SK-N-SH (cell line): ENCODE measurements at regions not wholly inside any gene's neighbourhood (a gene's known extent, or its start where the extent isn't known, plus 50 kb on each side); places are given as distances from the start of the nearest gene placed in this dataset.

Source experiments
- CTCF ChIA-PET: fragments of 300-600, 350-600 bp; formaldehyde crosslinking; extraction: SDS; loops from one replicate; lab custom pipeline; 2021; lab: Yijun Ruan, JAX
- POLR2A ChIA-PET: fragments of 350-600 bp; sonication (Branson Sonifier 250); formaldehyde crosslinking; extraction: SDS; loops from one replicate; lab custom pipeline; 2020; ENCODE audit warnings: antibody characterized with exemption, inconsistent platforms; lab: Yijun Ruan, JAX
- DNase-seq: peaks from one replicate; pipeline ENCODE4 v3.0.0; 2012
- H2AFZ ChIP-seq: fragments of 200-600 bp; sonication (generic); 2 replicates; pipeline ENCODE4 v1.8.1; 2016; ENCODE audit warnings: antibody characterized with exemption, mild to moderate bottlenecking, low read depth
- H3F3A ChIP-seq: fragments of 200-600 bp; sonication (generic); replicated peaks from 2 replicates; pipeline ENCODE3; 2016; ENCODE audit warnings: antibody characterized with exemption, mild to moderate bottlenecking; ENCODE audit not compliant: insufficient read depth
- H3K27ac ChIP-seq, 2 experiments: fragments of 200-500 bp in 1 of 2; fragments of 200-600 bp in 1 of 2; sonication (Bioruptor generic) in 1 of 2; sonication (generic), shearing (Covaris generic) in 1 of 2; 2 replicates each; pipeline versions ENCODE4 v1.5.1 to v1.6.1; 2014 to 2016; ENCODE audit warnings: low read depth in 2 of 2, inconsistent platforms in 1 of 2, low read length in 1 of 2, mild to moderate bottlenecking in 1 of 2, mixed read lengths in 1 of 2
- H3K27me3 ChIP-seq: fragments of 200-600 bp; sonication (generic), shearing (Covaris generic); 2 replicates; pipeline ENCODE4 v1.6.1; 2016; ENCODE audit warnings: mixed run types; ENCODE audit not compliant: insufficient read depth
- H3K36me3 ChIP-seq, 2 experiments: fragments of 200-500 bp in 1 of 2; fragments of 200-600 bp in 1 of 2; sonication (Bioruptor generic) in 1 of 2; sonication (generic) in 1 of 2; replicated peaks in 1 of 2; 2 replicates each; pipeline versions ENCODE3 to v1.5.1; 2014 to 2016; ENCODE audit warnings: low read length in 1 of 2, mild to moderate bottlenecking in 1 of 2; ENCODE audit not compliant: insufficient read depth in 2 of 2, control insufficient read depth in 1 of 2
- H3K4me1 ChIP-seq, 2 experiments: fragments of 200-500 bp in 1 of 2; fragments of 200-600 bp in 1 of 2; sonication (Bioruptor generic) in 1 of 2; sonication (generic), shearing (Covaris generic) in 1 of 2; 2 replicates each; pipeline versions ENCODE4 v1.5.1 to v1.6.1; 2014 to 2016; ENCODE audit warnings: low read depth in 1 of 2, low read length in 1 of 2, mixed run types in 1 of 2; ENCODE audit not compliant: insufficient read depth in 2 of 2, control insufficient read depth in 1 of 2
- H3K4me2 ChIP-seq: fragments of 200-600 bp; sonication (generic), shearing (Covaris generic); 2 replicates; pipeline ENCODE4 v1.6.1; 2017; ENCODE audit warnings: mixed run types
- H3K4me3 ChIP-seq, 2 experiments: fragments of 200-500 bp in 1 of 2; fragments of 200-600 bp in 1 of 2; sonication (Bioruptor generic) in 1 of 2; sonication (generic), shearing (Covaris generic) in 1 of 2; 2 replicates each; pipeline versions ENCODE4 v1.5.1 to v1.8.1; 2014 to 2016; ENCODE audit warnings: low read depth in 2 of 2, inconsistent platforms in 1 of 2, low read length in 1 of 2, mild to moderate bottlenecking in 1 of 2, mixed read lengths in 1 of 2, moderate library complexity in 1 of 2
- H3K79me2 ChIP-seq: fragments of 200-600 bp; sonication (generic); 2 replicates; pipeline ENCODE4 v1.8.1; 2017; ENCODE audit warnings: mild to moderate bottlenecking; ENCODE audit not compliant: insufficient read depth
- H3K9ac ChIP-seq: fragments of 200-600 bp; sonication (generic); 2 replicates; pipeline ENCODE4 v1.6.1; 2017; ENCODE audit warnings: mixed run types
- H3K9me2 ChIP-seq: fragments of 200-600 bp; sonication (generic); 2 replicates; pipeline ENCODE4 v1.6.1; 2017; ENCODE audit warnings: mixed run types
- H3K9me3 ChIP-seq: fragments of 200-600 bp; sonication (generic); 2 replicates; pipeline ENCODE4 v1.6.1; 2017; ENCODE audit warnings: mixed run types, mild to moderate bottlenecking, moderate library complexity
- H4K20me1 ChIP-seq: fragments of 200-600 bp; sonication (generic); 2 replicates; pipeline ENCODE4 v1.6.1; 2017; ENCODE audit warnings: mild to moderate bottlenecking, mixed run types; ENCODE audit not compliant: insufficient read depth
- CHD2 ChIP-seq: fragments of 150-350 bp; IDR thresholded peaks from 2 replicates; pipeline ENCODE4 v1.6.1; 2018; ENCODE audit warnings: low read length; ENCODE audit not compliant: partially characterized antibody
- ELF1 ChIP-seq: IDR thresholded peaks from 2 replicates; pipeline ENCODE4 v1.4.0; 2012
- EZH2phosphoT487 ChIP-seq: fragments of 200-600 bp; sonication (generic); IDR thresholded peaks from 2 replicates; pipeline ENCODE4 v1.6.1; 2017; ENCODE audit warnings: low read depth, mixed run types, mild to moderate bottlenecking, antibody characterized with exemption, moderate library complexity, borderline replicate concordance
- GABPA ChIP-seq: IDR thresholded peaks from 2 replicates; pipeline ENCODE4 v1.4.0; 2012; ENCODE audit warnings: low read depth, mild to moderate bottlenecking
- GATA2 ChIP-seq: sonication (generic); formaldehyde crosslinking; IDR thresholded peaks from 2 replicates; pipeline ENCODE4 v1.5.0; 2020; ENCODE audit warnings: mild to moderate bottlenecking, missing genetic modification reagents
- JUND ChIP-seq: IDR thresholded peaks from 2 replicates; pipeline ENCODE4 v1.4.0; 2012
- NFIC ChIP-seq: IDR thresholded peaks from 2 replicates; pipeline ENCODE4 v1.4.0; 2012; ENCODE audit warnings: borderline replicate concordance
- NRF1 ChIP-seq: IDR thresholded peaks from 2 replicates; pipeline ENCODE4 v1.6.1; 2012; ENCODE audit warnings: low read depth, mild to moderate bottlenecking, low read length
- POLR2AphosphoS5 ChIP-seq: IDR thresholded peaks from 2 replicates; pipeline ENCODE4 v1.6.1; 2012; ENCODE audit warnings: low read depth, low read length
- RCOR1 ChIP-seq: fragments of 150-350 bp; IDR thresholded peaks from 2 replicates; pipeline ENCODE4 v1.6.1; 2017; ENCODE audit warnings: antibody characterized with exemption, low read length
- RFX5 ChIP-seq: IDR thresholded peaks from 2 replicates; pipeline ENCODE4 v1.6.1; 2012; ENCODE audit warnings: mild to moderate bottlenecking, improper control_type of control experiment, low read length
- RXRA ChIP-seq: IDR thresholded peaks from 2 replicates; pipeline ENCODE4 v1.4.0; 2012; ENCODE audit warnings: low read depth, mild to moderate bottlenecking, borderline replicate concordance
- SIN3A ChIP-seq: IDR thresholded peaks from 2 replicates; pipeline ENCODE4 v1.6.1; 2012; ENCODE audit warnings: low read depth, mild to moderate bottlenecking, low read length, moderate library complexity, borderline replicate concordance
- TAF1 ChIP-seq: IDR thresholded peaks from 2 replicates; pipeline ENCODE4 v1.6.1; 2012; ENCODE audit warnings: low read depth, mild to moderate bottlenecking, low read length, moderate library complexity, borderline replicate concordance
- TCF12 ChIP-seq: IDR thresholded peaks from 2 replicates; pipeline ENCODE4 v1.4.0; 2012
- TEAD4 ChIP-seq: IDR thresholded peaks from 2 replicates; pipeline ENCODE4 v1.4.0; 2012; ENCODE audit warnings: mild to moderate bottlenecking, borderline replicate concordance; ENCODE audit not compliant: insufficient read depth
- YY1 ChIP-seq: IDR thresholded peaks from 2 replicates; pipeline ENCODE4 v1.4.0; 2012; ENCODE audit warnings: low read depth, mild to moderate bottlenecking
- WGBS: methylation state at CpG from one replicate; pipeline ENCODE4 v1.1.6; 2017; ENCODE audit warnings: low lambda C conversion rate; 5-methylcytosine and 5-hydroxymethylcytosine counted together
- TF ChIP-seq, protein P1 (sequence below): IDR thresholded peaks from 2 replicates; pipeline ENCODE4 v1.4.0; 2012; ENCODE audit warnings: low read depth
- TF ChIP-seq, protein P2 (sequence below): IDR thresholded peaks from 2 replicates; pipeline ENCODE4 v1.6.1; 2012; ENCODE audit warnings: mild to moderate bottlenecking, low read depth, low read length, moderate library complexity
- TF ChIP-seq, protein P3 (sequence below): fragments of 150-350 bp; IDR thresholded peaks from 2 replicates; pipeline ENCODE4 v1.6.1; 2016; ENCODE audit warnings: mild to moderate bottlenecking, low read depth, low read length

DNA sequence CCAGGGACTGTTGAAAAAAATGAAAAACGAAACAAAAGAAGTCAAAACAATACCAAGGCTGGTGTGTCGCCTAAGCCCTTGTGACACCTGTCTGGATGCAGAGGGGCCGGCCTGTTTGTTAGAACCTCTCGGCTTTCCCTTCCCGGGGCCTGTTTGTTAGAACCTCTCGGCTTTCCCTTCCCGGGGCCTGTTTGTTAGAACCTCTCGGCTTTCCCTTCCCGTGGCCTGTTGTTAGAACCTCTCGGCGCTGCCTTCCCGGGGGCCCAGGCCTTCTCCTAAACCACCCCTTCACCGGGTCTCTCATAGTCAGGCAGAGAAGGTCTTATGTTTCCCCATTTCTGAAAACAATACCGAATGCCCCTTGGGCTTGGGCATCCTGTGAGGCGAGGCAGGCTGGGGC, 180.0 kb downstream of the BANP start:
- POLR2A ChIA-PET, result no interaction called here
- no peaks in the 10 kb centered on the region for H3K9me2 ChIP-seq
- no peaks in the 10 kb centered on the region for H3K9me3 ChIP-seq
- TF ChIP-seq RCOR1 (no peak), TCF12 (no peak), ELF1 (no peak), NFIC (no peak), EZH2phosphoT487 (no peak), TAF1 (no peak), SIN3A (no peak), GABPA (no peak)
- TF ChIP-seq, protein P1, sequence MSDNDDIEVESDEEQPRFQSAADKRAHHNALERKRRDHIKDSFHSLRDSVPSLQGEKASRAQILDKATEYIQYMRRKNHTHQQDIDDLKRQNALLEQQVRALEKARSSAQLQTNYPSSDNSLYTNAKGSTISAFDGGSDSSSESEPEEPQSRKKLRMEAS, result no peak
- TF ChIP-seq, protein P2, sequence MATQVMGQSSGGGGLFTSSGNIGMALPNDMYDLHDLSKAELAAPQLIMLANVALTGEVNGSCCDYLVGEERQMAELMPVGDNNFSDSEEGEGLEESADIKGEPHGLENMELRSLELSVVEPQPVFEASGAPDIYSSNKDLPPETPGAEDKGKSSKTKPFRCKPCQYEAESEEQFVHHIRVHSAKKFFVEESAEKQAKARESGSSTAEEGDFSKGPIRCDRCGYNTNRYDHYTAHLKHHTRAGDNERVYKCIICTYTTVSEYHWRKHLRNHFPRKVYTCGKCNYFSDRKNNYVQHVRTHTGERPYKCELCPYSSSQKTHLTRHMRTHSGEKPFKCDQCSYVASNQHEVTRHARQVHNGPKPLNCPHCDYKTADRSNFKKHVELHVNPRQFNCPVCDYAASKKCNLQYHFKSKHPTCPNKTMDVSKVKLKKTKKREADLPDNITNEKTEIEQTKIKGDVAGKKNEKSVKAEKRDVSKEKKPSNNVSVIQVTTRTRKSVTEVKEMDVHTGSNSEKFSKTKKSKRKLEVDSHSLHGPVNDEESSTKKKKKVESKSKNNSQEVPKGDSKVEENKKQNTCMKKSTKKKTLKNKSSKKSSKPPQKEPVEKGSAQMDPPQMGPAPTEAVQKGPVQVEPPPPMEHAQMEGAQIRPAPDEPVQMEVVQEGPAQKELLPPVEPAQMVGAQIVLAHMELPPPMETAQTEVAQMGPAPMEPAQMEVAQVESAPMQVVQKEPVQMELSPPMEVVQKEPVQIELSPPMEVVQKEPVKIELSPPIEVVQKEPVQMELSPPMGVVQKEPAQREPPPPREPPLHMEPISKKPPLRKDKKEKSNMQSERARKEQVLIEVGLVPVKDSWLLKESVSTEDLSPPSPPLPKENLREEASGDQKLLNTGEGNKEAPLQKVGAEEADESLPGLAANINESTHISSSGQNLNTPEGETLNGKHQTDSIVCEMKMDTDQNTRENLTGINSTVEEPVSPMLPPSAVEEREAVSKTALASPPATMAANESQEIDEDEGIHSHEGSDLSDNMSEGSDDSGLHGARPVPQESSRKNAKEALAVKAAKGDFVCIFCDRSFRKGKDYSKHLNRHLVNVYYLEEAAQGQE, result no peak
- TF ChIP-seq, protein P3, sequence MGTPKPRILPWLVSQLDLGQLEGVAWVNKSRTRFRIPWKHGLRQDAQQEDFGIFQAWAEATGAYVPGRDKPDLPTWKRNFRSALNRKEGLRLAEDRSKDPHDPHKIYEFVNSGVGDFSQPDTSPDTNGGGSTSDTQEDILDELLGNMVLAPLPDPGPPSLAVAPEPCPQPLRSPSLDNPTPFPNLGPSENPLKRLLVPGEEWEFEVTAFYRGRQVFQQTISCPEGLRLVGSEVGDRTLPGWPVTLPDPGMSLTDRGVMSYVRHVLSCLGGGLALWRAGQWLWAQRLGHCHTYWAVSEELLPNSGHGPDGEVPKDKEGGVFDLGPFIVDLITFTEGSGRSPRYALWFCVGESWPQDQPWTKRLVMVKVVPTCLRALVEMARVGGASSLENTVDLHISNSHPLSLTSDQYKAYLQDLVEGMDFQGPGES, result no peak
- no peaks in the 10 kb centered on the region for H3K27me3 ChIP-seq
- H3K36me3 ChIP-seq, result no peaks in the 10 kb centered on the region
- H3K4me3 ChIP-seq, result no peak overlapping the region
- no peak overlapping the region for H3K4me2 ChIP-seq
- H3K79me2 ChIP-seq, result no peaks in the 10 kb centered on the region
- no peaks in the 10 kb centered on the region for H3F3A ChIP-seq
- H2AFZ ChIP-seq, result no peak overlapping the region
- no peak overlapping the region; a peak in 1 of 4 replicates for H3K27ac ChIP-seq
- WGBS, result 68% methylated on average over 12 of the region's 15 CpGs
- CTCF ChIA-PET, result no interaction called here
- peaks cover 0 to 34% of the 10 kb centered on the region in 2 experiments; a peak in 1 of 4 replicates for H3K4me1 ChIP-seq
- H4K20me1 ChIP-seq, result no peaks in the 10 kb centered on the region
- H3K9ac ChIP-seq, result no peak overlapping the region
- DNase-seq, result no peak

DNA sequence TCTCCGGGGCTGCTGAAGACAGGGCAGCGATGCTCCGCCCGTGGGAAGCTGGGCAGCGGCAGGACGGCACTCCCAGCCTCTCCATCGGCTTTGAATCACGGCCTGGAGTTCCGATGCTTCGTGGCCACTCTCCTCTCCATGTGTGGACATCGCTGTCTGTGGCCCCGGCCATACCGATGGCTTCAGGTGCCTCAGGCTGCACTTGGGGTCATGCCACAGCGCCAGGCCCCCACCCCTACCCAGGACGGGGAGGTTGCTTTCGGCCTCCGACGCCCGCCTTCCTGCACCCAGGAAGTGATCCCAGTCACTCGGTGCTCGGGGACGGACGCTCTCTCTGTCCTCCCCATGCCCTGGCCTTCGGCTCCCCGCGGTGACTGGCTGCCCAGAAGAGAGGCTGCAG, 180.7 kb downstream of the BANP start:
- H3K9me2 ChIP-seq, result no peaks in the 10 kb centered on the region
- H2AFZ ChIP-seq, result no peak overlapping the region
- peaks cover 0 to 41% of the 10 kb centered on the region in 2 experiments; a peak in 2 of 4 replicates for H3K4me1 ChIP-seq
- no peak overlapping the region; a peak in 1 of 4 replicates for H3K27ac ChIP-seq
- no peaks in the 10 kb centered on the region for H3K9me3 ChIP-seq
- H3K4me2 ChIP-seq, result no peak overlapping the region
- no peaks in the 10 kb centered on the region for H3K27me3 ChIP-seq
- no peaks in the 10 kb centered on the region for H3K36me3 ChIP-seq
- no peaks in the 10 kb centered on the region for H3F3A ChIP-seq
- CTCF ChIA-PET, result no interaction called here
- WGBS, result 75% methylated on average over 12 of the region's 26 CpGs
- DNase-seq, result no peak
- TF ChIP-seq GATA2 (CRISPR knock-in tag) (no peak), RXRA (no peak), RCOR1 (no peak), JUND (no peak), SIN3A (no peak), POLR2AphosphoS5 (no peak), NFIC (no peak), RFX5 (no peak), NRF1 (no peak), CHD2 (no peak), ELF1 (no peak), TAF1 (no peak), YY1 (no peak), TEAD4 (no peak)
- TF ChIP-seq, protein P3, result no peak
- TF ChIP-seq, all 33 proteins: peak for 0
- Histone ChIP-seq H3K4me3 (no peak overlapping the region), H3K9ac (no peak overlapping the region), H4K20me1 (no peaks in the 10 kb centered on the region), H3K79me2 (no peaks in the 10 kb centered on the region)
- POLR2A ChIA-PET, result no interaction called here
